Peyer's patch (tissue), 4 donors: ENCODE measurements at regions not wholly inside any gene's neighbourhood (a gene's known extent, or its start where the extent isn't known, plus 50 kb on each side); places are given as distances from the start of the nearest gene placed in this dataset.

Source experiments
- CTCF ChIP-seq, 6 experiments: fragments of 450-650 bp in 4 of 6; fragments of 200-600 bp in 2 of 6; sonication (generic) in 1 of 6; IDR thresholded peaks; one replicate each; pipeline ENCODE4 v1.5.1; 2017 to 2019; ENCODE audit warnings: antibody characterized with exemption in 6 of 6, mild to moderate bottlenecking in 3 of 6, moderate library complexity in 1 of 6
- POLR2A ChIP-seq, 2 donors: fragments of 450-650 bp; IDR thresholded peaks; one replicate each; pipeline ENCODE4 v1.5.1; 2017; ENCODE audit warnings: antibody characterized with exemption in 2 of 2, mild to moderate bottlenecking in 2 of 2, moderate library complexity in 2 of 2

GRCh38 chr7:131972251-131972650, 415.8 kb upstream of the PODXL start:
- TF ChIP-seq POLR2A (IDR thresholded peaks at IDR 0.05) (no peak), CTCF (IDR thresholded peaks at IDR 0.05) (no peak)
